ENCODE measurements at regions not wholly inside any gene's neighbourhood (a gene's known extent, or its start where the extent isn't known, plus 50 kb on each side); places are given as distances from the start of the nearest gene placed in this dataset.

DNA sequence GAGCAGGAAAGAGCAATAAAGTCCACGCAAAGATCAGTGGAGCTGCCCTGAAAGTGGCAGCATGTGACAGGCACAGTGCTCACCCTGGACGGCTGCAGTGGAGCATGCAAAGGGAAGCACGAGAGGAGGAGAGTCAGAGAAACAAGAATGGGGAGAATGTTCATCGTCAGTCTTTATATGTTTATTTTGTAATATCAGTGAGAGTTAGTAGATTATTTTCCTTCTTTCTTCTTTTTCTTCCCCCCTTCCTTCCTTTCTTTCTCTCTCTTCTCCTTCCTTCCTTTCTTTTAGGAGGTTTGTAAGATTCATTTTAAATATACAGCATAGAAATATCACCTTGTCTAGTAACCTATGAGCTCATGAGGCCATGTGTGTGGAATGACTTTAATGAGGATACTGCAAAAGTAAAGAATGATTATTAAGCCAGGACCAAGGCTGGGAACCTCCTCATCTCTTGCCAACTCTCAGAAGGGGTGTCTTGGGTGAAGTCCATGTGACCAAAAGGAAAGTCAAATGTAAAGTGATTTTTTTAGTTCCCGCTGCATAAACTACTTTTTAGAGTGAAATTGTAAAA, 321.1 kb downstream of the AASDHPPT start:
- no peak for TF ChIP-seq TCF7L2 (IDR thresholded peaks at IDR 0.05; ENCODE audit: borderline replicate concordance, extremely low read depth, insufficient read depth, insufficient read length)
- intact Hi-C loops (cut with micrococcal nuclease) = no loop called here
- POLR2A ChIA-PET = no interaction called here

DNA sequence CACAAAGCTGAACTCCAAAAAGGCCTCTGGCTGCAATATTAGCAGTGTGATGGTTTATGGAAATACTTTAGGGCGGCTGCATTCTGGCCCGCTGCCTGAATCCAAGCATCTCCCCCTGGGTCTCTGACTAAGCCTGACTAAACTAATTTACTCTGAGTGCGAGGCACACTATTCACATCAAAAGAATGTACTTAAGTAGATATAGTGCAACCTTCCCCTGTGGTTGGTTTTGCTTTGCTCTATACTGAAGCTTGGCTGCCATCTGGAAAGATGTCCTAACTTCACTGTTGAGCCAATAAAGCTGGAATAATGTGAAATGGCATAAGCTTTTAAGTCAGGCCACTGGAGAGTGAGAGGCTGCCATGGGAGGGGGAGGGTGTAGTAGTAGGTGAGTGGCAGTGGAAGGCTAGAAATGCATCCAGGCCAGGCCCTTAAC, 321.6 kb downstream of the AASDHPPT start:
- Histone ChIP-seq H3K9ac (ENCODE audit: low read length) (no peak overlapping the region), H3K4me1 (ENCODE audit: control insufficient read depth in 1 of 2, insufficient read depth in 2 of 2, low read length in 2 of 2) (peaks cover 0 to 22% of the 10 kb centered on the region in 2 experiments; a peak in 2 of 4 replicates), H3K36me3 (ENCODE audit: control insufficient read depth in 1 of 2, insufficient read depth in 2 of 2, low read length in 2 of 2) (no peaks in the 10 kb centered on the region), H3K27me3 (ENCODE audit: insufficient read depth, low read length) (no peaks in the 10 kb centered on the region), H2AFZ (ENCODE audit: low read depth, low read length, poor library complexity, severe bottlenecking) (no peak overlapping the region), H3K9me3 (ENCODE audit: control insufficient read depth in 1 of 2, insufficient read depth in 1 of 2, low read depth in 1 of 2, low read length in 2 of 2) (peaks cover 0 to 3% of the 10 kb centered on the region in 2 experiments; a peak in 1 of 4 replicates), H3K9me2 (ENCODE audit: insufficient read depth) (no peaks in the 10 kb centered on the region), H3K79me2 (ENCODE audit: insufficient read depth, low read length) (no peaks in the 10 kb centered on the region), H3K4me2 (ENCODE audit: low read length) (peak overlapping the region; percentile 24), H3K27ac (ENCODE audit: low read depth, low read length) (no peak overlapping the region), H4K20me1 (ENCODE audit: insufficient read depth) (no peaks in the 10 kb centered on the region), H3K4me3 (replicated peaks in 1 of 2; ENCODE audit: low read depth in 1 of 2, low read length in 2 of 2) (no peak overlapping the region)
- intact Hi-C loops (cut with micrococcal nuclease) = no loop called here
- no TSS peak for BruUV-seq (replicated peaks)
- ChIA-PET POLR2A (no interaction called here), CTCF (no interaction called here), RAD21 (ENCODE audit: low non-redundant PET in 1 of 2, low total read pairs in 2 of 2, uncharacterized antibody in 2 of 2, unreplicated experiment in 2 of 2) (no interaction called here)
- peak; percentile 77 for ATAC-seq
- peak; percentile 36 for DNase-seq (ENCODE audit: low read depth, low spot score)
- TF ChIP-seq ZNF274 (IDR thresholded peaks at IDR 0.05; ENCODE audit: low read depth, low read length) (no peak), CEBPB (IDR thresholded peaks at IDR 0.05; ENCODE audit: low read depth) (no peak), JUND (IDR thresholded peaks at IDR 0.05) (peak; percentile 38; the same call in 1 of the 2 replicates), POLR2A (IDR thresholded peaks at IDR 0.05; ENCODE audit: borderline replicate concordance, extremely low read depth, insufficient read depth, insufficient read length) (no peak), SRF (IDR thresholded peaks at IDR 0.05; ENCODE audit: low read depth) (no peak), FOSL1 (IDR thresholded peaks at IDR 0.05; ENCODE audit: low read depth) (peak; percentile 58), SP1 (IDR thresholded peaks at IDR 0.05; ENCODE audit: low read depth) (no peak), CBX3 (IDR thresholded peaks at IDR 0.05; ENCODE audit: low read depth) (no peak), ZFX (IDR thresholded peaks at IDR 0.05) (no peak), POLR2AphosphoS5 (IDR thresholded peaks at IDR 0.05; ENCODE audit: low read depth, low read length) (no peak), ELF1 (IDR thresholded peaks at IDR 0.05; ENCODE audit: borderline replicate concordance, low read depth) (no peak), EZH2 (IDR thresholded peaks at IDR 0.05) (no peak), SIN3A (IDR thresholded peaks at IDR 0.05; ENCODE audit: low read depth) (no peak)
- TF ChIP-seq, protein P1, sequence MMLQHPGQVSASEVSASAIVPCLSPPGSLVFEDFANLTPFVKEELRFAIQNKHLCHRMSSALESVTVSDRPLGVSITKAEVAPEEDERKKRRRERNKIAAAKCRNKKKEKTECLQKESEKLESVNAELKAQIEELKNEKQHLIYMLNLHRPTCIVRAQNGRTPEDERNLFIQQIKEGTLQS (IDR thresholded peaks at IDR 0.05) = no peak
- TF ChIP-seq, protein P2, sequence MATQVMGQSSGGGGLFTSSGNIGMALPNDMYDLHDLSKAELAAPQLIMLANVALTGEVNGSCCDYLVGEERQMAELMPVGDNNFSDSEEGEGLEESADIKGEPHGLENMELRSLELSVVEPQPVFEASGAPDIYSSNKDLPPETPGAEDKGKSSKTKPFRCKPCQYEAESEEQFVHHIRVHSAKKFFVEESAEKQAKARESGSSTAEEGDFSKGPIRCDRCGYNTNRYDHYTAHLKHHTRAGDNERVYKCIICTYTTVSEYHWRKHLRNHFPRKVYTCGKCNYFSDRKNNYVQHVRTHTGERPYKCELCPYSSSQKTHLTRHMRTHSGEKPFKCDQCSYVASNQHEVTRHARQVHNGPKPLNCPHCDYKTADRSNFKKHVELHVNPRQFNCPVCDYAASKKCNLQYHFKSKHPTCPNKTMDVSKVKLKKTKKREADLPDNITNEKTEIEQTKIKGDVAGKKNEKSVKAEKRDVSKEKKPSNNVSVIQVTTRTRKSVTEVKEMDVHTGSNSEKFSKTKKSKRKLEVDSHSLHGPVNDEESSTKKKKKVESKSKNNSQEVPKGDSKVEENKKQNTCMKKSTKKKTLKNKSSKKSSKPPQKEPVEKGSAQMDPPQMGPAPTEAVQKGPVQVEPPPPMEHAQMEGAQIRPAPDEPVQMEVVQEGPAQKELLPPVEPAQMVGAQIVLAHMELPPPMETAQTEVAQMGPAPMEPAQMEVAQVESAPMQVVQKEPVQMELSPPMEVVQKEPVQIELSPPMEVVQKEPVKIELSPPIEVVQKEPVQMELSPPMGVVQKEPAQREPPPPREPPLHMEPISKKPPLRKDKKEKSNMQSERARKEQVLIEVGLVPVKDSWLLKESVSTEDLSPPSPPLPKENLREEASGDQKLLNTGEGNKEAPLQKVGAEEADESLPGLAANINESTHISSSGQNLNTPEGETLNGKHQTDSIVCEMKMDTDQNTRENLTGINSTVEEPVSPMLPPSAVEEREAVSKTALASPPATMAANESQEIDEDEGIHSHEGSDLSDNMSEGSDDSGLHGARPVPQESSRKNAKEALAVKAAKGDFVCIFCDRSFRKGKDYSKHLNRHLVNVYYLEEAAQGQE (IDR thresholded peaks at IDR 0.05; ENCODE audit: low read depth) = no peak
- TF ChIP-seq, protein P3, sequence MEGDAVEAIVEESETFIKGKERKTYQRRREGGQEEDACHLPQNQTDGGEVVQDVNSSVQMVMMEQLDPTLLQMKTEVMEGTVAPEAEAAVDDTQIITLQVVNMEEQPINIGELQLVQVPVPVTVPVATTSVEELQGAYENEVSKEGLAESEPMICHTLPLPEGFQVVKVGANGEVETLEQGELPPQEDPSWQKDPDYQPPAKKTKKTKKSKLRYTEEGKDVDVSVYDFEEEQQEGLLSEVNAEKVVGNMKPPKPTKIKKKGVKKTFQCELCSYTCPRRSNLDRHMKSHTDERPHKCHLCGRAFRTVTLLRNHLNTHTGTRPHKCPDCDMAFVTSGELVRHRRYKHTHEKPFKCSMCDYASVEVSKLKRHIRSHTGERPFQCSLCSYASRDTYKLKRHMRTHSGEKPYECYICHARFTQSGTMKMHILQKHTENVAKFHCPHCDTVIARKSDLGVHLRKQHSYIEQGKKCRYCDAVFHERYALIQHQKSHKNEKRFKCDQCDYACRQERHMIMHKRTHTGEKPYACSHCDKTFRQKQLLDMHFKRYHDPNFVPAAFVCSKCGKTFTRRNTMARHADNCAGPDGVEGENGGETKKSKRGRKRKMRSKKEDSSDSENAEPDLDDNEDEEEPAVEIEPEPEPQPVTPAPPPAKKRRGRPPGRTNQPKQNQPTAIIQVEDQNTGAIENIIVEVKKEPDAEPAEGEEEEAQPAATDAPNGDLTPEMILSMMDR (IDR thresholded peaks at IDR 0.05 in 2 of 3, conservative IDR thresholded peaks at IDR 0.05 in 1 of 3; ENCODE audit: borderline replicate concordance in 1 of 3, insufficient read depth in 1 of 3, low read depth in 2 of 3, low read length in 2 of 3) = no peak

More for the DNA sequence above, 321.1 kb downstream of the AASDHPPT start:
- no peaks in the 10 kb centered on the region for H3K9me2 ChIP-seq (ENCODE audit: insufficient read depth)
- no peaks in the 10 kb centered on the region for H3K79me2 ChIP-seq (ENCODE audit: insufficient read depth, low read length)
- DNase-seq (ENCODE audit: low read depth, low spot score) (no peak), ATAC-seq (peak; percentile 38; the same call in 1 of the 2 replicates)
- H3K4me2 ChIP-seq (ENCODE audit: low read length) = peak overlapping the region; percentile 24
- RAD21 ChIA-PET (ENCODE audit: low non-redundant PET in 1 of 2, low total read pairs in 2 of 2, uncharacterized antibody in 2 of 2, unreplicated experiment in 2 of 2) = no interaction called here
- peaks cover 0 to 3% of the 10 kb centered on the region in 2 experiments; a peak in 1 of 4 replicates for H3K9me3 ChIP-seq (ENCODE audit: control insufficient read depth in 1 of 2, insufficient read depth in 1 of 2, low read depth in 1 of 2, low read length in 2 of 2)
- H2AFZ ChIP-seq (ENCODE audit: low read depth, low read length, poor library complexity, severe bottlenecking) = no peak overlapping the region
- no peak overlapping the region for H3K4me3 ChIP-seq (replicated peaks in 1 of 2; ENCODE audit: low read depth in 1 of 2, low read length in 2 of 2)
- no peaks in the 10 kb centered on the region for H4K20me1 ChIP-seq (ENCODE audit: insufficient read depth)
- BruUV-seq (replicated peaks) = no TSS peak
- no peak overlapping the region for H3K9ac ChIP-seq (ENCODE audit: low read length)
- H3K27me3 ChIP-seq (ENCODE audit: insufficient read depth, low read length) = no peaks in the 10 kb centered on the region
- CTCF ChIA-PET = no interaction called here
- no peaks in the 10 kb centered on the region for H3K36me3 ChIP-seq (ENCODE audit: control insufficient read depth in 1 of 2, insufficient read depth in 2 of 2, low read length in 2 of 2)
- no peak overlapping the region for H3K27ac ChIP-seq (ENCODE audit: low read depth, low read length)
- peaks cover 0 to 22% of the 10 kb centered on the region in 2 experiments; a peak in 2 of 4 replicates for H3K4me1 ChIP-seq (ENCODE audit: control insufficient read depth in 1 of 2, insufficient read depth in 2 of 2, low read length in 2 of 2)
